Neural progenitor cell (in vitro differentiated cells): ENCODE measurements at regions not wholly inside any gene's neighbourhood (a gene's known extent, or its start where the extent isn't known, plus 50 kb on each side); places are given as distances from the start of the nearest gene placed in this dataset.

ENCODE experiments used
- DNase-seq: peaks from one replicate; pipeline ENCODE4 v3.0.0-alpha.2; 2016; ENCODE audit warnings: low spot score
- H2AFZ ChIP-seq: fragments of 200-600 bp; sonication (generic); replicated peaks from 2 replicates; pipeline ENCODE4 v1.6.1; 2016; ENCODE audit warnings: antibody characterized with exemption
- H3F3A ChIP-seq: fragments of 200-600 bp; sonication (generic); 2 replicates; pipeline ENCODE4 v1.6.1; 2016; ENCODE audit warnings: antibody characterized with exemption, low read depth
- H3K27ac ChIP-seq: fragments of 200-600 bp; sonication (generic); 2 replicates; pipeline ENCODE4 v1.5.1; 2016; ENCODE audit warnings: mild to moderate bottlenecking
- H3K27me3 ChIP-seq: fragments of 200-600 bp; sonication (generic); 2 replicates; pipeline ENCODE4 v1.6.1; 2016; ENCODE audit warnings: mild to moderate bottlenecking, moderate library complexity
- H3K36me3 ChIP-seq: fragments of 200-600 bp; sonication (generic); 2 replicates; pipeline ENCODE4 v1.5.1; 2016
- H3K4me1 ChIP-seq: fragments of 200-600 bp; sonication (generic); 2 replicates; pipeline ENCODE4 v1.6.1; 2016; ENCODE audit warnings: mixed run types
- H3K4me2 ChIP-seq: fragments of 200-600 bp; sonication (generic); 2 replicates; pipeline ENCODE4 v1.6.1; 2016
- H3K4me3 ChIP-seq: fragments of 200-600 bp; sonication (generic); 2 replicates; pipeline ENCODE4 v1.5.1; 2016
- H3K79me2 ChIP-seq: fragments of 200-600 bp; sonication (generic); 2 replicates; pipeline ENCODE4 v1.6.1; 2016; ENCODE audit warnings: low read depth
- H3K9ac ChIP-seq: fragments of 200-600 bp; sonication (generic); 2 replicates; pipeline ENCODE4 v1.6.1; 2016
- H3K9me3 ChIP-seq: fragments of 200-600 bp; sonication (generic); 2 replicates; pipeline ENCODE4 v1.5.1; 2016; ENCODE audit warnings: low read depth
- H4K20me1 ChIP-seq: fragments of 200-600 bp; sonication (generic); 2 replicates; pipeline ENCODE4 v1.6.1; 2016; ENCODE audit warnings: low read depth
- H3K27ac Mint-ChIP-seq: 3 replicates; pipeline ENCODE4 v1.8.0; 2021; ENCODE audit warnings: mixed read lengths
- H3K27me3 Mint-ChIP-seq: 2 replicates; pipeline ENCODE4 v1.8.0; 2022; ENCODE audit warnings: low read depth, mild to moderate bottlenecking, inconsistent platforms, moderate library complexity, mixed read lengths; ENCODE audit not compliant: insufficient read depth
- H3K36me3 Mint-ChIP-seq: 3 replicates; pipeline ENCODE4 v1.8.0; 2021; ENCODE audit warnings: mixed read lengths
- H3K4me1 Mint-ChIP-seq: 3 replicates; pipeline ENCODE4 v1.8.0; 2021; ENCODE audit warnings: mixed read lengths
- H3K4me3 Mint-ChIP-seq: 3 replicates; pipeline ENCODE4 v1.8.0; 2021; ENCODE audit warnings: mild to moderate bottlenecking, moderate library complexity, mixed read lengths
- H3K9me3 Mint-ChIP-seq: 3 replicates; pipeline ENCODE4 v1.8.0; 2020; ENCODE audit warnings: mixed read lengths
- CTCF ChIP-seq: fragments of 200-600 bp; sonication (generic); IDR thresholded peaks from 2 replicates; pipeline ENCODE4 v1.5.1; 2017; ENCODE audit warnings: antibody characterized with exemption, mild to moderate bottlenecking
- EZH2 ChIP-seq: fragments of 200-600 bp; sonication (generic); IDR thresholded peaks from 2 replicates; pipeline ENCODE4 v1.6.1; 2017; ENCODE audit warnings: antibody characterized with exemption, mild to moderate bottlenecking, moderate library complexity
- EZH2phosphoT487 ChIP-seq: fragments of 200-600 bp; sonication (generic); IDR thresholded peaks from 2 replicates; pipeline ENCODE4 v1.6.1; 2017; ENCODE audit warnings: antibody characterized with exemption

GRCh38 chr15:93557696-93558095 lies 468.7 kb upstream of the RGMA start:
- no peaks in the 10 kb centered on the region for H3K36me3 ChIP-seq
- no peaks in the 10 kb centered on the region for H3F3A ChIP-seq
- Mint-ChIP-seq H3K9me3 (peaks cover 6% of the 10 kb centered on the region), H3K4me3 (no peak overlapping the region), H3K36me3 (peaks cover 27% of the 10 kb centered on the region), H3K4me1 (peaks cover 8% of the 10 kb centered on the region), H3K27ac (no peak overlapping the region), H3K27me3 (peaks cover 5% of the 10 kb centered on the region)
- TF ChIP-seq EZH2phosphoT487 (no peak), EZH2 (no peak), CTCF (no peak)
- H3K4me2 ChIP-seq: no peak overlapping the region
- H3K9me3 ChIP-seq: no peaks in the 10 kb centered on the region
- H3K9ac ChIP-seq: no peak overlapping the region
- no peak overlapping the region for H3K4me3 ChIP-seq
- H3K27ac ChIP-seq: no peak overlapping the region
- DNase-seq: no peak
- no peak overlapping the region for H2AFZ ChIP-seq
- H3K79me2 ChIP-seq: no peaks in the 10 kb centered on the region
- H3K27me3 ChIP-seq: no peaks in the 10 kb centered on the region
- peaks cover 7% of the 10 kb centered on the region for H3K4me1 ChIP-seq
- H4K20me1 ChIP-seq: no peaks in the 10 kb centered on the region

DNA sequence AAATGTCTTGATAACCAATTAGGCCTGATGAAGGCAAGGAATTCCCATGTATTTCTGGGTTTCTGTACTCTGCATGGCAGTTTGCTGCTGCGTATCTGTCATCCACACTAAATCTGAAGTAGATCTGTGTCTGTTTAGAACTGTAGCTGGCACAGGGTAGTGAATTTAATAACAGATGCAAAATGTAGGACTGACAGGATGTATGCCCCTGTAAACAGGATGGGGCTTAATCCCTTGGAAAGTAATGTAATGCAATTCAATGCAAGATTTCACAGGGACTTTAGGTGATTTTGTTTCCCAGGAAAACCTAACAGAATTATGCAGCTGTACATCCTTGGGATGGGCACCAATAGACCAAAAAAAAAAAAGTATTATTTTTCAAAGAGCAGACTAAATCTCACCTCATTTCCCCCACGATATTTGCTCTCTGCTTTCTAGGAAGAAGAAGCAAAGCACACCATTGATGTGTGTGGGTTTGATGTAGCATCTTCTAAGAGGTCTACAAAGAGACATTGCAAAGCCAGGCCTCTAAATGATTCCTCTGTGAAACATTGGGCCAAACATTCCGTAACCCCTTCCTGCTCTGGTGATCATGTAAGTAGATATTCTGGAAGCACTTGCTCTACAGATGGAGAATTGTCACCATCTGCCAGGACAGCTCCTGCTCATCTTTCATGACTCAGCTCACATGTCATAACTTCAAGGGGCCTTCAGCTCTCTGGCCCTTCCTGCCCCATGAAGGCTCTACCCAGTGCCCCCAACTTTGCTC lies 464.3 kb upstream of the RGMA start:
- no peaks in the 10 kb centered on the region for H3K4me1 ChIP-seq
- no peak overlapping the region for H3K4me3 ChIP-seq
- Mint-ChIP-seq H3K27ac (no peak overlapping the region), H3K4me3 (no peak overlapping the region), H3K27me3 (peaks cover 3% of the 10 kb centered on the region), H3K36me3 (peaks cover 21% of the 10 kb centered on the region), H3K4me1 (no peaks in the 10 kb centered on the region), H3K9me3 (peaks cover 2% of the 10 kb centered on the region)
- H2AFZ ChIP-seq: no peak overlapping the region
- no peaks in the 10 kb centered on the region for H3K27me3 ChIP-seq
- no peaks in the 10 kb centered on the region for H3F3A ChIP-seq
- no peak for DNase-seq
- no peaks in the 10 kb centered on the region for H4K20me1 ChIP-seq
- no peak overlapping the region for H3K27ac ChIP-seq
- no peak for TF ChIP-seq EZH2phosphoT487
- TF ChIP-seq CTCF: no peak
- TF ChIP-seq EZH2: no peak
- no peaks in the 10 kb centered on the region for H3K79me2 ChIP-seq
- H3K9ac ChIP-seq: no peak overlapping the region
- no peaks in the 10 kb centered on the region for H3K9me3 ChIP-seq
- no peaks in the 10 kb centered on the region for H3K36me3 ChIP-seq
- no peak overlapping the region for H3K4me2 ChIP-seq

GRCh38 chr15:93543093-93543492 lies 454.1 kb upstream of the RGMA start:
- Histone ChIP-seq H3K9ac (no peak overlapping the region), H2AFZ (no peak overlapping the region), H3F3A (no peaks in the 10 kb centered on the region), H3K36me3 (peaks cover under 1% of the 10 kb centered on the region), H3K27ac (no peak overlapping the region), H3K4me1 (no peaks in the 10 kb centered on the region), H3K9me3 (no peaks in the 10 kb centered on the region), H3K4me2 (no peak overlapping the region), H4K20me1 (no peaks in the 10 kb centered on the region), H3K79me2 (no peaks in the 10 kb centered on the region), H3K4me3 (no peak overlapping the region), H3K27me3 (no peaks in the 10 kb centered on the region)
- DNase-seq: no peak
- peaks cover 18% of the 10 kb centered on the region for H3K36me3 Mint-ChIP-seq
- H3K4me3 Mint-ChIP-seq: no peak overlapping the region
- peaks cover 12% of the 10 kb centered on the region for H3K9me3 Mint-ChIP-seq
- TF ChIP-seq CTCF: no peak
- H3K4me1 Mint-ChIP-seq: no peaks in the 10 kb centered on the region
- H3K27me3 Mint-ChIP-seq: peaks cover 2% of the 10 kb centered on the region
- H3K27ac Mint-ChIP-seq: no peak overlapping the region
